Ascending aorta (tissue), 2 donors: ENCODE measurements at regions not wholly inside any gene's neighbourhood (a gene's known extent, or its start where the extent isn't known, plus 50 kb on each side); places are given as distances from the start of the nearest gene placed in this dataset.

Experiments used
- DNase-seq, 2 donors: peaks; one replicate each; pipeline ENCODE4 v3.0.0-alpha.2; 2019; ENCODE audit warnings: low spot score in 2 of 2
- H3K27ac ChIP-seq, 2 donors: fragments of 200-600 bp; sonication (generic); one replicate each; pipeline ENCODE4 v1.5.1; 2016 to 2017; ENCODE audit warnings: mild to moderate bottlenecking in 1 of 2
- H3K27me3 ChIP-seq: fragments of 200-600 bp; sonication (generic); one replicate; pipeline ENCODE4 v1.5.1; 2017
- H3K36me3 ChIP-seq, 2 donors: fragments of 200-600 bp; sonication (generic); one replicate each; pipeline ENCODE4 v1.5.1; 2016
- H3K4me1 ChIP-seq, 2 donors: fragments of 200-600 bp; sonication (generic); one replicate each; pipeline ENCODE4 v1.5.1; 2016 to 2017; ENCODE audit warnings: mild to moderate bottlenecking in 1 of 2
- H3K4me3 ChIP-seq, 2 donors: fragments of 200-600 bp; sonication (generic); one replicate each; pipeline ENCODE4 v1.5.1; 2016 to 2017; ENCODE audit warnings: mild to moderate bottlenecking in 1 of 2
- H3K9me3 ChIP-seq, 2 donors: fragments of 200-600 bp; sonication (generic); one replicate each; pipeline ENCODE4 v1.5.1; 2016
- intact Hi-C: fragments of 100-400 bp; cut with DNase I; formaldehyde crosslinking; loops from one replicate; pipeline ENCODE4 v1.15.1; 2023
- TF ChIP-seq, protein P1 (sequence below), 3 experiments: fragments of 200-600 bp in 2 of 3; fragments of 450-650 bp in 1 of 3; sonication (generic) in 2 of 3; IDR thresholded peaks; one replicate each; pipeline ENCODE4 v1.5.1; 2016 to 2019; ENCODE audit warnings: antibody characterized with exemption in 3 of 3, mild to moderate bottlenecking in 1 of 3, moderate library complexity in 1 of 3

- Histone ChIP-seq H3K27ac (no peak overlapping the region), H3K4me3 (no peak overlapping the region), H3K9me3 (no peaks in the 10 kb centered on the region), H3K27me3 (no peaks in the 10 kb centered on the region), H3K4me1 (no peaks in the 10 kb centered on the region), H3K36me3 (no peaks in the 10 kb centered on the region)
- intact Hi-C loops = no loop called here
- TF ChIP-seq, protein P1, sequence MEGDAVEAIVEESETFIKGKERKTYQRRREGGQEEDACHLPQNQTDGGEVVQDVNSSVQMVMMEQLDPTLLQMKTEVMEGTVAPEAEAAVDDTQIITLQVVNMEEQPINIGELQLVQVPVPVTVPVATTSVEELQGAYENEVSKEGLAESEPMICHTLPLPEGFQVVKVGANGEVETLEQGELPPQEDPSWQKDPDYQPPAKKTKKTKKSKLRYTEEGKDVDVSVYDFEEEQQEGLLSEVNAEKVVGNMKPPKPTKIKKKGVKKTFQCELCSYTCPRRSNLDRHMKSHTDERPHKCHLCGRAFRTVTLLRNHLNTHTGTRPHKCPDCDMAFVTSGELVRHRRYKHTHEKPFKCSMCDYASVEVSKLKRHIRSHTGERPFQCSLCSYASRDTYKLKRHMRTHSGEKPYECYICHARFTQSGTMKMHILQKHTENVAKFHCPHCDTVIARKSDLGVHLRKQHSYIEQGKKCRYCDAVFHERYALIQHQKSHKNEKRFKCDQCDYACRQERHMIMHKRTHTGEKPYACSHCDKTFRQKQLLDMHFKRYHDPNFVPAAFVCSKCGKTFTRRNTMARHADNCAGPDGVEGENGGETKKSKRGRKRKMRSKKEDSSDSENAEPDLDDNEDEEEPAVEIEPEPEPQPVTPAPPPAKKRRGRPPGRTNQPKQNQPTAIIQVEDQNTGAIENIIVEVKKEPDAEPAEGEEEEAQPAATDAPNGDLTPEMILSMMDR (IDR thresholded peaks at IDR 0.05) = no peak
- DNase-seq = no peak
Measured at GRCh38 chr1:232560940-232561339, 69.0 kb downstream of the SIPA1L2 start.

GRCh38 chr1:232558954-232559353 lies 71.0 kb downstream of the SIPA1L2 start:
- Histone ChIP-seq H3K27ac (no peak overlapping the region), H3K4me3 (no peak overlapping the region), H3K36me3 (no peaks in the 10 kb centered on the region), H3K9me3 (no peaks in the 10 kb centered on the region), H3K27me3 (no peaks in the 10 kb centered on the region), H3K4me1 (peaks cover 0 to 3% of the 10 kb centered on the region in 2 donors)
- DNase-seq = no peak
- intact Hi-C loops = no loop called here
- TF ChIP-seq, protein P1 (IDR thresholded peaks at IDR 0.05) = no peak

GRCh38 chr1:232557502-232558191 lies 72.3 kb downstream of the SIPA1L2 start:
- Histone ChIP-seq H3K4me1 (peaks cover 0 to 7% of the 10 kb centered on the region in 2 donors), H3K36me3 (no peaks in the 10 kb centered on the region), H3K9me3 (no peaks in the 10 kb centered on the region), H3K27me3 (no peaks in the 10 kb centered on the region), H3K4me3 (no peak overlapping the region), H3K27ac (no peak overlapping the region)
- TF ChIP-seq, protein P1 (IDR thresholded peaks at IDR 0.05) = no peak
- no peak for DNase-seq
- intact Hi-C loops = no loop called here

DNA sequence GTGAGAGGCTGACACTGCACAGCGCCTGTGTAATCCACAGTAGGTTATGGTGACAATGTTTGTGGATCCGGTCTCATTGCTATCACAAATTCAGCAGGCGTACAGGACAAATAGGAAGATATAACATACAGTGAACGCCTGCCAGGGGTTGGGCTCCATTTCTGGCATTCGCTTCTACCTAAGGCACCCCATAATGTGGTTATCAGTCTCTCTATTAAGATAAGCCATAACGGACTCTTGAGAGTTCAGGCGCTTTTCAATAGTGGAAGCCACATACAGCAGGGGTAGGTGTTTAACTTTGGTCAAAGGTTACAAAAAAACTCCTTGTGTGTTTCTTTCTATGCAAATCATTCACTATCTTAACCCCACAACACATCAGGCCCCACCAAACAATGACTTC lies 72.8 kb downstream of the SIPA1L2 start:
- Histone ChIP-seq H3K9me3 (no peaks in the 10 kb centered on the region), H3K4me1 (peaks cover 0 to 7% of the 10 kb centered on the region in 2 donors), H3K36me3 (no peaks in the 10 kb centered on the region), H3K4me3 (no peak overlapping the region), H3K27ac (no peak overlapping the region), H3K27me3 (no peaks in the 10 kb centered on the region)
- no peak for DNase-seq
- intact Hi-C loops = no loop called here
- TF ChIP-seq, protein P1 (IDR thresholded peaks at IDR 0.05) = no peak

GRCh38 chr1:232556351-232556750 lies 73.6 kb downstream of the SIPA1L2 start:
- TF ChIP-seq, protein P1 (IDR thresholded peaks at IDR 0.05) = no peak
- Histone ChIP-seq H3K4me3 (no peak overlapping the region), H3K27ac (no peak overlapping the region), H3K4me1 (peaks cover 0 to 7% of the 10 kb centered on the region in 2 donors), H3K36me3 (no peaks in the 10 kb centered on the region), H3K9me3 (no peaks in the 10 kb centered on the region), H3K27me3 (no peaks in the 10 kb centered on the region)
- intact Hi-C loops = no loop called here
- DNase-seq = no peak
